ENCODE measurements at regions not wholly inside any gene's neighbourhood (a gene's known extent, or its start where the extent isn't known, plus 50 kb on each side); places are given as distances from the start of the nearest gene placed in this dataset.

GRCh38 chr6:14860774-14861173 lies 385.1 kb upstream of the JARID2 start (continued):
- no peak for TF ChIP-seq ZNF462 (CRISPR knock-in tag; IDR thresholded peaks at IDR 0.05)
- TF ChIP-seq ETS1 (IDR thresholded peaks at IDR 0.05), result no peak

GRCh38 chr6:14861491-14861943 lies 384.4 kb upstream of the JARID2 start:
- H3K36me3 Mint-ChIP-seq (ENCODE audit: low read depth), result peaks cover 6% of the 10 kb centered on the region; the same call in 2 of the 3 replicates
- ATAC-seq (peak; percentile 82), DNase-seq (ENCODE audit: low spot score) (peak; percentile 64)
- no peaks in the 10 kb centered on the region for H3K9me3 Mint-ChIP-seq
- peaks cover 46% of the 10 kb centered on the region for H3K4me1 Mint-ChIP-seq
- Histone ChIP-seq H3K79me2 (replicated peaks; ENCODE audit: insufficient read depth) (no peaks in the 10 kb centered on the region), H3F3A (replicated peaks; ENCODE audit: low read depth) (0 out of 2 replicates have a peak, but pooled peaks cover 5% of the 10 kb centered on the region), H4K20me1 (replicated peaks; ENCODE audit: insufficient read depth) (no peaks in the 10 kb centered on the region), H3K4me3 (no peak overlapping the region), H3K9me2 (ENCODE audit: insufficient read depth) (no peaks in the 10 kb centered on the region), H3K27me3 (ENCODE audit: insufficient read depth) (no peaks in the 10 kb centered on the region), H3K36me3 (ENCODE audit: insufficient read depth) (no peaks in the 10 kb centered on the region), H2AFZ (no peak overlapping the region), H3K4me2 (peak overlapping the region; percentile 68), H3K4me1 (ENCODE audit: insufficient read depth) (peaks cover 33% of the 10 kb centered on the region), H3K27ac (ENCODE audit: low read depth) (peak overlapping the region; percentile 68)
- peak overlapping the region; percentile 25; the same call in 1 of the 2 replicates for H3K27ac Mint-ChIP-seq
- peaks cover 12% of the 10 kb centered on the region for H3K27me3 Mint-ChIP-seq (ENCODE audit: insufficient read depth, low read depth, poor library complexity)
- peak; percentile 46; the same call in 1 of the 2 replicates for TF ChIP-seq ZNF462 (CRISPR knock-in tag; IDR thresholded peaks at IDR 0.05)
- TF ChIP-seq ZNF331 (CRISPR knock-in tag; IDR thresholded peaks at IDR 0.05; ENCODE audit: low read depth), result no peak
- TF ChIP-seq ZNF114 (CRISPR knock-in tag; IDR thresholded peaks at IDR 0.05), result peak; percentile 81; the same call in 1 of the 2 replicates
- TF ChIP-seq ETS1 (IDR thresholded peaks at IDR 0.05), result 0 out of 2 replicates have a peak, but pooled peaks have one; percentile 14
- no peak overlapping the region; the same call in 2 of the 3 replicates for H3K4me3 Mint-ChIP-seq
